Activated gamma-delta T cell (primary cell): ENCODE measurements at regions not wholly inside any gene's neighbourhood (a gene's known extent, or its start where the extent isn't known, plus 50 kb on each side); places are given as distances from the start of the nearest gene placed in this dataset.
"Not testable (repeated sequence)": the region's sequence is repeated elsewhere in the genome, so short reads cannot be mapped to it uniquely, and the experiment has no call there.

Source experiments
- DNase-seq: peaks from one replicate; lab custom pipeline; 2025; lab: John Stamatoyannopoulos, UW

DNA sequence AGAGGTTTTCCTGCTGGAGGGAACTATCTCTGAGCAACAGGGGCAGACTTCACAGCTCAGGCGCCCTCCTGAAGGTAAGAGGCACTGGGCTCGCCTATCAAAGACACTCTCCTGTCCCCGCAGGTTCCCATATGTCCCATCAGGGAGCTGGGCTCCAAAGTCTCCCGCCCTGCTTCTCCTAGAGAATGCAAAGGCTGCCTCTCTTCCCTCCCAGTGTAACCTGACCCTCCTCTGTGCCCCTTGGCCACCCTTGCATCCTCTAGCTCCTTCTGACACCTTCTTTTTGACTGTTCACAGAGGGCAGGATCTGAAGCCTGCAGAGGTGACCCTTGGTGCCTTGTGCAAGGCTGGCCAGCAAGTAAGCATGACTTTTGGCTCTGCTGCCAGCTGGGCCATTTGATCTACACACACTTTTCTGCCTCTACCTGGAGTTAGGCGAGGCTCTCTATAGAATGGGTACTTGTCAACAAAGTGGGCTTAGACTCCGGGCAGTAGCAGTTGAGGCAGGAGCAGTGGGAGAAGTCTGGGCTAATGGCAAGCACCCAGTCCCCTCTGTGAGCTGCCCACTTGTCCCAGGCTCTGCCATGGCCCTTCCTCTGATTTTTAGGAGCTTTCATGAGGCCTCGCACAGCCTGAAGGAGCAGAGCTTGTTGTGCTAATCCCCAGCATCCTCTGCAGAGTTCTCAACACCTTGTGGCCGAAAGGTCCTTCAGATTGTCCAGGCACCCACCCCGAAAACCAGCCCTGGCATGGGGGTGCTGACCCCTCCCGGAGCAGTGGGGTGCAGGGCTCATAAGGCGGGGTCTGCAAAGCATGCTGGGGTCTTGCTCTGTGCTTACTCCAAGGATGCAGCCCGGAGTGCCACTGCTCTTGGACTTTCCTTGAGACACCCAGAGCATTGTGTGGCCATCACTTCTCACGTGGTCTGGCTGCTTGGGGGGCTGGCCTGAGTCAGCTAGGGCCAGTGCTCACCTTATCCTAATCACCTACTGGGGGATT, 122.9 kb downstream of the METRNL start:
- DNase-seq = no peak

DNA sequence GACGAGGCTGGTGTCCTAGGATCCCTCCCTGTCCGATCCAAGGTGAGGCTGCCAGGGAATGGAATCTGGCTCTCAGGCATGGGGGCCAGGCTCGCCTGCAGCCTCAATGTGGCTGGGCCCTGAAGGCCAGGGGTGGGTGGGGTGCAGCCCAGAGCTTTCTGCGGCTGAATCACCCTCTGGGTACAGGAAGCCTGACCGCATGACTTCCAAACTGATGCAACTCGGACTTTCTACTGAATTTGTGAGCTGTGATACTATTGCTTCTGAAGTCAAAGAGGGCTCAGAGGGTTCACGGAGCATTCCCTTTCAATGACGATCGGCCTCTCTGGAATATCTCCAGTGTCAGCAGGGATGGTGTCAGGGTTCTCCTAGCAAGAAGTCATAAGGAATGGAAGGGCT, 123.7 kb downstream of the METRNL start:
- no peak for DNase-seq

DNA sequence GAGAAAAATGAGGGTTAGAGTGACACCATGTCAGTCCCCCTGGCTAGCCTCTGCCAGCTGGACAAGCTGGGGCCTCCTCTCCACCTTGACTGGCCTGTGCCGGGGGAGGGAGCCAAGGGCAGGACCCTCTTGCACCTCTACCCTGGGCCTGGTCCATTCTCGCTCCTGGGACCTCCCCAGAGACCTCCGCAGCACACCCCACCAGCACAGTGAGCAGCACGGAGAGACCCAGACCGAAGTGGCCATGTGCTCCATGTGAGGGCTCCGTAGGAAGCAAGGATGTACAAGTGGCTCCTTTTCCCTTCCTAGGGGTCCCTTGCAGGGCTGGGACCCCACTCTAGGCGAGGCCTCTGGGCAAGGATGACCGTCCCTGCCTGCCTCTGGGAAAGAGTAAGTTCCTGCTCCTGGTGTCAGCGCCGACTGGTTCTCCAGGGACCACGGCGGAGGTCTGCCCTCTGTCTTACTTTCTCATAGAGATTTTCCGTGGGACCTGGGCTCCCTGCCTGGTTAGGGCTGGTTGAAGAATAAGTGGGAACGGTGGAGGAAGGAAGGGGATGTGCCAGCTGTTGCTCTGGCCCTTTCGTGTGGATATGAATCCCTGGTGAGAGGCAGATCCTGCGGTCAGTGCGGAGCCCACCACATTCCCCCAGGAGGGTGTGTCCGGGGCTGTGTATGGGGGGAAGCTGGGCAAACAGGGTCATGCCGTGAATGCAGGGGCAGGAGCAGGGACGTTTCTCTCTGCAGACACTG, 124.2 kb downstream of the METRNL start:
- DNase-seq = no peak

DNA sequence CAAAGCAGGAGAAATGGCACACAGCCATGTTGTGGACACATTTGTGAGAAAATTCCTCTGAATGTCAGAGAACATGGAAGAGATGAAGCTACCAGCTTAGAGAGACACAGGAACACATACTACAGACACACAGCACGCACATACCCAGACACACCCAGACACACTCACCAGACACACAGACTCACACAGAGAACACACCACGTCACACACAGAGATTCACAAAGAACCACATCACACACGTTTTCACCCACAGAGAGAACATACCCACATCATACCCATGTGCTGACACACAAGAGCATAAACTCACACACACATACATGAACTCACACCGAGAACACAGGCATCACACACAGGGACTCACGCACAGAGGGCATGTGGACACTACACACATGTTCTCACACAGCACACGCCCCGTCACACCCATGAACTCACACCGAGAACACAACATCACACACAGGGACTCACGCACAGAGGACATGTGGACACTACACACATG, 124.9 kb downstream of the METRNL start:
- no peak for DNase-seq

DNA sequence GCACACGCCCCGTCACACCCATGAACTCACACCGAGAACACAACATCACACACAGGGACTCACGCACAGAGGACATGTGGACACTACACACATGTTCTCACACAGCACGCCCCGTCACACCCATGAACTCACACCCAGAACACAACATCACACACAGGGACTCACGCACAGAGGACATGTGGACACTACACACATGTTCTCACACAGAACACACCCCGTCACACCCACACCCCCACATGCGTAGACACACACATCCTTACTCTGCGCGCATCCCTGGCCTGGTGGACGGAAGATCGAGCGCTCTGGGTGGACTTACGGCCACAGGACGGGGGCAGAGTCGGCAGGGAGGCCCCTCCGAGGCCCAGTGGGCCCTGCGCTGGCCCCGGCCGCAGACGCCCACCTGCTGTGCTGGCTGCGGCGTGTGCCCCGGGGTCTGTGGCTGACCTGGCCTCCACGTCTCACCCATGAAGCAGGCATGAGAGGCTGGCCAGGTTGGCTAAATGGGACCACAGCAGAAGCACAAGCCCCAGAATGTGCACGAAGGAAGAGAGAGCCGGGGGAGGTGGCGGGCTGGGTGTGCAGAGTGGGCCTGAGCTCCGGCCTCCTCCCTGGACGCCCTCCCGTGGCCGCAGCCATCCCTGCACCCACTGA, 125.5 kb downstream of the METRNL start:
- not testable (repeated sequence) for DNase-seq

DNA sequence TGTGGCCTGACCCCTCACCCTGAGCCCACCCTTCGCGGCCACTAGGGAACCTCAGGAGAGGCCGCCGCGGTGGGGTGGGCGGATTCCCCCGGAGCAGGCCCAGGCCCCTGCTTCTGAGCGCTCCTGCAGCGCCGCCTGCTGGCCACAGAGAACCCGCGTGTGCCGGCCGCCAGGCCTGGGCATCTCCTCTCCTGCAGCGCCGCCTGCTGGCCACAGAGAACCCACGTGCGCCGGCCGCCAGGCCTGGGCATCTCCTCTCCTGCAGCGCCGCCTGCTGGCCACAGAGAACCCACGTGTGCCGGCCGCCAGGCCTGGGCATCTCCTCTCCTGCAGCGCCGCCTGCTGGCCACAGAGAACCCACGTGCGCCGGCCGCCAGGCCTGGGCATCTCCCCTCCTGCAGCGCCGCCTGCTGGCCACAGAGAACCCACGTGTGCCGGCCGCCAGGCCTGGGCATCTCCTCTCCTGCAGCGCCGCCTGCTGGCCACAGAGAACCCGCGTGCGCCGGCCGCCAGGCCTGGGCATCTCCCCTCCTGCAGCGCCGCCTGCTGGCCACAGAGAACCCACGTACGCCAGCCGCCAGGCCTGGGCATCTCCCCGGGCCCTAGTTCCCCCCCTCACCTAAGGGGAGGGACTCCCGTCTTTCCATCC, 126.1 kb downstream of the METRNL start:
- DNase-seq = peak; percentile 51

DNA sequence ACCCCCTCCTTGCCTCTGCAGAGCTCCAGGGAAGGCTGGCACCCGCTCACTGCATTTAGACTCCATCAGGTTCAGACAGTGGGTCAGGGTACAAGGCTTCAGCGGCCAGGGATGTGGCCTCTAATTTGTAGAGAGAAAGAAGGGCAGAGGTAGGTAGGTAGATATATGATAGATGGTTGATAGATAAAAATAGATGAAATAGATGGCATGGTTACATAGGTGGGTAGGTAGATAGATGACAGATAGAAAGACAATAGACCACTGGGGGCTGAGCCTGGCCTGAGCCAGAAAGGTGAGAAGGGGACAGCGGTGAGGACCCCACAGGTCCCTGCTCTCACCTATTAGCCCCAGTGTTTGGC, 126.6 kb downstream of the METRNL start:
- not testable (repeated sequence) for DNase-seq

DNA sequence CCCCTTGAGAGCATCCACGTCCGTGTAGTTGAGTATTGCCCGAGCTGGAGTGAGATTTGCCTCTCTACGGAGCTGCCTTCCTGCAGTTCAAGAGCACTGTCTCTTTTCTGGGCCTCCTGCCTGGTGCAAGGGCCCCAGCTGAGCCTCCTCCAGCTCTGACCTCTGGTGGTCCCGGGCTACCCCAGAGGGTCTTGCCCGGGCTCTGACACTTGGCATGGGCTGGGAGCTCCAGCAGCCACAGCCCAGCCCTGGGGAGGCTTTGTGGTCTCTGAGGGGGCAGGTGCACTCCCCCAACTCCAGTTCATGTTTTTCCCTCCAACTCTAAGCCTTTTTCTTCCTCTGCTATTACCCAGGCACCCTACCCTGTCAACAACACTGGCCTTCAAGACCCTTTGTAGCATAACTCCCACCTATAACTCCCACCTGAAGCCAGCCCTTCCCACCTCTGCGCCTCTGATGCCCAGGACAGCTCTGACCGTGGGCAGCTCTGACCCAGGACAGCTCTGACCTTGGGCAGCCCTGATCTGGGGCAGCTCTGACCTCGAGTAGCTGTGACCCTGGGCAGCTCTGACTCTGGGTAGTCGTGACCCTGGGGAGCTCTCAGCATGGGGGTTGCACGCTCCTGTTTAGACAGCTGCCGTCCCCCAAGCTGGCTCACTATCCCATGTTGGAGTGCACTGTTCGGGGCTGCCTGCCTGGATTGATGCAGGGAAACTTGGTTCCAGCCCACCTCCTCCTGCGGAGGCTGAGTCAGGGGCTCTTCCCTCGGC, 127.6 kb downstream of the METRNL start:
- DNase-seq = not testable (repeated sequence)

DNA sequence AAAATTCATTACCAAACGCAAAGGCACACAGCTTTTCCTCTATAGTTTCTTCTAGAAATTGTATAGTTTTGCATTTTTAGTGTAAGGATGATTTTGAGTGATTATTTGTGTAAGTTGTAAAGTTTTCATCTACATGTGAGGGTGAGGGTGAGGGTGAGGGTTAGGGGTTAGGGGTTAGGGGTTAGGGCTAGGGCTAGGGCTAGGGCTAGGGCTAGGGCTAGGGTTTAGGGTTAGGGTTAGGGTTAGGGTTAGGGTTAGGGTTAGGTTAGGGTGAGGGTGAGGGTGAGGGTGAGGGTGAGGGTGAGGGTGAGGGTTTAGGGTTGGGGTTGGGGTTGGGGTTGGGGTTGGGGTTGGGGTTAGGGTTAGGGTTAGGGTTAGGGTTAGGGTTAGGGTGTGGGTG, 167.6 kb downstream of the METRNL start:
- not testable (repeated sequence) for DNase-seq
